ENCODE measurements at regions not wholly inside any gene's neighbourhood (a gene's known extent, or its start where the extent isn't known, plus 50 kb on each side); places are given as distances from the start of the nearest gene placed in this dataset.

- no peak for ATAC-seq
- Histone ChIP-seq H3K36me3 (no peaks in the 10 kb centered on the region), H3K4me3 (no peak overlapping the region), H3K27ac (no peak overlapping the region), H3K4me1 (no peaks in the 10 kb centered on the region), H3K27me3 (no peaks in the 10 kb centered on the region), H3K9me3 (no peaks in the 10 kb centered on the region)
- intact Hi-C loops (cut with DNase I), result no loop called here
- TF ChIP-seq CTCF (IDR thresholded peaks at IDR 0.05), result no peak
- no peak for DNase-seq
Observed at GRCh38 chr4:189834616-189835015, 106.1 kb upstream of the FRG1 start.

- ATAC-seq, result peak; percentile 51
Observed at GRCh38 chr4:189835505-189835904, 105.2 kb upstream of the FRG1 start.

GRCh38 chr4:189837471-189837870 is 103.2 kb upstream of the FRG1 start:
- Histone ChIP-seq H3K4me1 (no peaks in the 10 kb centered on the region), H3K9me3 (no peaks in the 10 kb centered on the region), H3K27me3 (no peaks in the 10 kb centered on the region), H3K36me3 (no peaks in the 10 kb centered on the region), H3K27ac (no peak overlapping the region), H3K4me3 (no peak overlapping the region)
- intact Hi-C loops (cut with DNase I), result no loop called here
- no peak for TF ChIP-seq CTCF (IDR thresholded peaks at IDR 0.05)
- DNase-seq, result no peak
- ATAC-seq, result no peak

More at GRCh38 chr4:189835505-189835904, 105.2 kb upstream of the FRG1 start:
- H3K4me3 ChIP-seq, result no peak overlapping the region
- no peaks in the 10 kb centered on the region for H3K36me3 ChIP-seq
- H3K9me3 ChIP-seq, result no peaks in the 10 kb centered on the region
- no peak for DNase-seq
- no peak overlapping the region for H3K27ac ChIP-seq
- no peaks in the 10 kb centered on the region for H3K4me1 ChIP-seq
- TF ChIP-seq CTCF (IDR thresholded peaks at IDR 0.05), result no peak
- H3K27me3 ChIP-seq, result no peaks in the 10 kb centered on the region
- intact Hi-C loops (cut with DNase I), result no loop called here

- TF ChIP-seq CTCF (IDR thresholded peaks at IDR 0.05), result no peak
- Histone ChIP-seq H3K27ac (no peak overlapping the region), H3K27me3 (no peaks in the 10 kb centered on the region), H3K36me3 (no peaks in the 10 kb centered on the region), H3K9me3 (no peaks in the 10 kb centered on the region), H3K4me1 (no peaks in the 10 kb centered on the region), H3K4me3 (no peak overlapping the region)
- intact Hi-C loops (cut with DNase I), result no loop called here
- no peak for ATAC-seq
- DNase-seq, result no peak
Observed at GRCh38 chr4:189838821-189839497, 101.7 kb upstream of the FRG1 start.

GRCh38 chr4:189840356-189840755 is 100.3 kb upstream of the FRG1 start:
- Histone ChIP-seq H3K4me3 (no peak overlapping the region), H3K27me3 (no peaks in the 10 kb centered on the region), H3K36me3 (no peaks in the 10 kb centered on the region), H3K27ac (no peak overlapping the region), H3K9me3 (no peaks in the 10 kb centered on the region), H3K4me1 (no peaks in the 10 kb centered on the region)
- intact Hi-C loops (cut with DNase I), result no loop called here
- peak; percentile 91 for ATAC-seq
- no peak for DNase-seq
- no peak for TF ChIP-seq CTCF (IDR thresholded peaks at IDR 0.05)
